K562 (cell line): ENCODE measurements at regions not wholly inside any gene's neighbourhood (a gene's known extent, or its start where the extent isn't known, plus 50 kb on each side); places are given as distances from the start of the nearest gene placed in this dataset.

Source experiments
- ATAC-seq: fragments of 200-7000 bp; cut with Tn5 transposase; 3 replicates; pipeline ENCODE4 v1.9.1; 2020; ENCODE audit warnings: moderate library complexity
- BruUV-seq: library from RNA; stranded (reverse); fragments of 400-500 nt; replicated peaks from 2 replicates; lab custom pipeline; 2021; lab: Mats Ljungman, UMichigan
- CTCF ChIA-PET: fragments of 300-600 bp; formaldehyde crosslinking; extraction: SDS; loops from one replicate; lab custom pipeline; 2021; ENCODE audit warnings: low intra/inter-chr PET ratio; lab: Yijun Ruan, JAX
- POLR2A ChIA-PET: fragments of 300-600, 350-650 bp; sonication (Branson Sonifier 250); formaldehyde crosslinking; extraction: SDS; loops from one replicate; lab custom pipeline; 2021; ENCODE audit warnings: antibody characterized with exemption, inconsistent platforms; lab: Yijun Ruan, JAX
- DNase-seq, 4 experiments: peaks; one replicate each; pipeline versions ENCODE4 v3.0.0 to v3.0.0-alpha.2; 2011 to 2018; ENCODE audit warnings: low spot score in 3 of 4, mixed read lengths in 3 of 4; ENCODE audit errors: extremely low read depth in 1 of 4
- FAIRE-seq: peaks from 2 replicates; lab custom pipeline; 2011; peaks lifted over from hg19 to GRCh38; lab: Jason Lieb, UNC
- H2AFZ ChIP-seq: 2 replicates; pipeline ENCODE4 v1.6.0; 2011; ENCODE audit warnings: low read depth, low read length, control low read depth, inconsistent platforms
- H3K27ac ChIP-seq: fragments of 200-600 bp; 3 replicates; pipeline ENCODE4 v1.8.0; 2011; ENCODE audit warnings: low read depth, mild to moderate bottlenecking, control low read depth, inconsistent platforms, low read length, moderate library complexity, mixed read lengths; ENCODE audit errors: extremely low read depth
- H3K27me3 ChIP-seq, 2 experiments: fragments of 300-600 bp in 1 of 2; 2 replicates in 1 of 2; 3 replicates in 1 of 2; pipeline versions ENCODE4 v1.6.0 to v1.8.0; 2011; ENCODE audit warnings: inconsistent platforms in 2 of 2, low read length in 2 of 2, mild to moderate bottlenecking in 1 of 2, mixed read lengths in 1 of 2, moderate library complexity in 1 of 2; ENCODE audit not compliant: control insufficient read depth in 2 of 2, insufficient read depth in 2 of 2
- H3K36me3 ChIP-seq: fragments of 300-600 bp; 3 replicates; pipeline ENCODE4 v1.8.0; 2011; ENCODE audit warnings: mild to moderate bottlenecking, low read length, inconsistent platforms; ENCODE audit not compliant: control insufficient read depth, insufficient read depth
- H3K4me1 ChIP-seq, 2 experiments: fragments of 200-600 bp in 1 of 2; replicated peaks in 1 of 2; 2 replicates in 1 of 2; 3 replicates in 1 of 2; pipeline versions ENCODE4 v1.5.1 to v1.8.0; 2011; ENCODE audit warnings: inconsistent platforms in 2 of 2, low read length in 2 of 2, mild to moderate bottlenecking in 1 of 2, mixed read lengths in 1 of 2, moderate library complexity in 1 of 2; ENCODE audit not compliant: control insufficient read depth in 2 of 2, insufficient read depth in 2 of 2
- H3K4me2 ChIP-seq: 2 replicates; pipeline ENCODE4 v1.6.1; 2011; ENCODE audit warnings: low read length, control low read depth, inconsistent platforms, mixed read lengths; ENCODE audit not compliant: insufficient read depth
- H3K4me3 ChIP-seq: fragments of 200-600 bp; sonication (generic), shearing (Covaris generic); 2 replicates; pipeline ENCODE4 v1.5.1; 2016; ENCODE audit warnings: control low read depth, inconsistent platforms
- H3K79me2 ChIP-seq: fragments of 200-600 bp; 3 replicates; pipeline ENCODE4 v1.8.0; 2011; ENCODE audit warnings: low read length, inconsistent platforms; ENCODE audit not compliant: control insufficient read depth, insufficient read depth
- H3K9ac ChIP-seq, 2 experiments: 2 replicates each; pipeline versions ENCODE4 v1.6.0 to v1.6.1; 2011; ENCODE audit warnings: low read depth in 2 of 2, low read length in 2 of 2, control low read depth in 1 of 2, inconsistent platforms in 1 of 2, mild to moderate bottlenecking in 1 of 2, mixed read lengths in 1 of 2; ENCODE audit not compliant: insufficient read depth in 1 of 2
- H3K9me1 ChIP-seq: one replicate; pipeline ENCODE4 v1.6.0; 2011; ENCODE audit warnings: inconsistent platforms, mild to moderate bottlenecking, low read length, moderate library complexity; ENCODE audit not compliant: control insufficient read depth, insufficient read depth
- H3K9me3 ChIP-seq: replicated peaks from 2 replicates; pipeline ENCODE4 v1.5.1; 2011; ENCODE audit warnings: low read depth, low read length, inconsistent platforms; ENCODE audit not compliant: control insufficient read depth, insufficient read depth
- H4K20me1 ChIP-seq: replicated peaks from 2 replicates; pipeline ENCODE4 v1.6.1; 2011; ENCODE audit warnings: low read length, inconsistent platforms, mixed read lengths; ENCODE audit not compliant: control insufficient read depth, insufficient read depth
- FOXA3 ChIP-seq, 2 experiments: fragments of 450-650 bp in 1 of 2; sonication (generic) in 1 of 2; formaldehyde crosslinking; IDR thresholded peaks in 1 of 2; conservative IDR thresholded peaks in 1 of 2; 2 replicates each; pipeline versions ENCODE4 v1.4.0 to v1.8.0; 2020 to 2022; ENCODE audit warnings: mild to moderate bottlenecking in 2 of 2, missing genetic modification reagents in 1 of 2
- JUNB ChIP-seq: fragments of 450-650 bp; formaldehyde crosslinking; conservative IDR thresholded peaks from 2 replicates; pipeline ENCODE4 v1.4.0; 2020; ENCODE audit warnings: mild to moderate bottlenecking
- KLF13 ChIP-seq: fragments of 450-650 bp; IDR thresholded peaks from 2 replicates; pipeline ENCODE4 v1.6.1; 2016; ENCODE audit warnings: missing genetic modification characterization, low read depth, mild to moderate bottlenecking, missing compliant biosample characterization, moderate library complexity, borderline replicate concordance
- MECOM ChIP-seq: fragments of 250-450 bp; sonication (Bioruptor Pico); IDR thresholded peaks from 2 replicates; pipeline ENCODE4 v1.8.0; 2022; ENCODE audit warnings: inconsistent platforms
- NR2C1 ChIP-seq, 2 experiments: fragments of 450-650 bp; IDR thresholded peaks; 2 replicates each; pipeline ENCODE4 v1.6.1; 2017; ENCODE audit warnings: mild to moderate bottlenecking in 2 of 2, antibody characterized with exemption in 1 of 2, inconsistent platforms in 1 of 2, missing compliant biosample characterization in 1 of 2, missing genetic modification characterization in 1 of 2
- NUFIP1 ChIP-seq: fragments of 450-650 bp; IDR thresholded peaks from 2 replicates; pipeline ENCODE4 v1.6.1; 2018; ENCODE audit not compliant: partially characterized antibody
- RHOXF2B ChIP-seq: fragments of 250-450 bp; sonication (Bioruptor Pico); conservative IDR thresholded peaks from 2 replicates; pipeline ENCODE4 v1.5.1; 2021
- SRSF7 ChIP-seq: fragments of 200-400 bp; formaldehyde crosslinking; optimal IDR thresholded peaks from 2 replicates; pipeline ENCODE3; 2017; ENCODE audit warnings: mild to moderate bottlenecking, low read depth, low read length
- U2AF2 ChIP-seq: fragments of 200-400 bp; formaldehyde crosslinking; optimal IDR thresholded peaks from 2 replicates; pipeline ENCODE3; 2017; ENCODE audit warnings: low read depth, mild to moderate bottlenecking, low read length
- ZNF584 ChIP-seq: fragments of 200-800 bp; sonication (Bioruptor generic); IDR thresholded peaks from 2 replicates; pipeline ENCODE4 v1.6.1; 2016; ENCODE audit warnings: low read depth, mild to moderate bottlenecking, missing genetic modification characterization, missing compliant biosample characterization
- ZNF586 ChIP-seq: fragments of 450-650 bp; formaldehyde crosslinking; conservative IDR thresholded peaks from 2 replicates; pipeline ENCODE4 v1.4.0; 2020; ENCODE audit warnings: mild to moderate bottlenecking, moderate library complexity
- ZNF696 ChIP-seq: fragments of 250-450 bp; sonication (Bioruptor Pico); conservative IDR thresholded peaks from 2 replicates; pipeline ENCODE4 v1.4.0; 2020; ENCODE audit warnings: mild to moderate bottlenecking, moderate library complexity
- WGBS: fragments of 100-300 bp; shearing (Covaris generic); methylation state at CpG from one replicate; pipeline ENCODE4 v1.1.6; 2016; ENCODE audit warnings: low coverage, mixed read lengths; ENCODE audit not compliant: insufficient coverage; ENCODE audit errors: missing lambda C conversion rate; 5-methylcytosine and 5-hydroxymethylcytosine counted together
- in situ Hi-C: fragments of 300-500 bp; cut with MboI; formaldehyde crosslinking; loops from 4 replicates; pipeline ENCODE4 v1.15.0; 2018; ENCODE audit warnings: inconsistent platforms, mixed read lengths
- intact Hi-C: fragments of 100-400 bp; cut with micrococcal nuclease; formaldehyde crosslinking; loops from 2 replicates; pipeline ENCODE4 v1.14.2; 2022
- TF ChIP-seq, protein P1 (sequence below): sonication (generic); formaldehyde crosslinking; IDR thresholded peaks from 2 replicates; pipeline ENCODE4 v1.8.1; 2023; ENCODE audit warnings: mild to moderate bottlenecking, missing genetic modification reagents
- TF ChIP-seq, protein P2 (sequence below): fragments of 250-450 bp; sonication (Bioruptor Pico); IDR thresholded peaks from 2 replicates; pipeline ENCODE4 v1.5.0; 2021

DNA sequence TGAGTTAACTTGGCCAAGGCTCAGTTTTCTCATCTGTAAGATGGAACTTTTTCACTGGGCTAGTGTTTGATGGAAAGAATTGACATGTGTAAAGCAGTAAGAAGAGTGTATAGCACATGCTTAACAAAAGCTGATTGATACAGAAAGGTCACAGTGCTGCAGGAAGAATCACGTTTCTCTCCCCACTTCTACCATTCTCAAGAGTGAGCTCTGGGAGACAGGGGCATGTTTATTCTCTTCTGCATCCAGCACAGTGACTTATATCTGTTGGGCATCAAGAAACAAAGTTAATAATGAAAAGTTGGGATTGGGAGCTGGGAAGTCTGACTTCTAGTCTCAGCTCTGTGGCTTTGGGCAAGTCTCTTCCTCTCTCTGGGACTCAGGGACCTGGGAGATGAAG is 55.3 kb downstream of the IRX3 start:
- no peak overlapping the region for H3K9ac ChIP-seq
- H3K79me2 ChIP-seq: no peaks in the 10 kb centered on the region
- 0% methylated on average over 1 of the region's 1 CpG for WGBS
- no TSS peak for BruUV-seq
- H4K20me1 ChIP-seq: no peaks in the 10 kb centered on the region
- H3K36me3 ChIP-seq: no peaks in the 10 kb centered on the region
- H3K9me3 ChIP-seq: no peaks in the 10 kb centered on the region
- H3K4me2 ChIP-seq: no peak overlapping the region
- in situ Hi-C loops: no loop called here
- TF ChIP-seq, protein P1, sequence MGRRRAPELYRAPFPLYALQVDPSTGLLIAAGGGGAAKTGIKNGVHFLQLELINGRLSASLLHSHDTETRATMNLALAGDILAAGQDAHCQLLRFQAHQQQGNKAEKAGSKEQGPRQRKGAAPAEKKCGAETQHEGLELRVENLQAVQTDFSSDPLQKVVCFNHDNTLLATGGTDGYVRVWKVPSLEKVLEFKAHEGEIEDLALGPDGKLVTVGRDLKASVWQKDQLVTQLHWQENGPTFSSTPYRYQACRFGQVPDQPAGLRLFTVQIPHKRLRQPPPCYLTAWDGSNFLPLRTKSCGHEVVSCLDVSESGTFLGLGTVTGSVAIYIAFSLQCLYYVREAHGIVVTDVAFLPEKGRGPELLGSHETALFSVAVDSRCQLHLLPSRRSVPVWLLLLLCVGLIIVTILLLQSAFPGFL (CRISPR knock-in tag): no peak
- no peak for TF ChIP-seq ZNF696 (CRISPR knock-in tag)
- FAIRE-seq (no peak), DNase-seq (no peak), ATAC-seq (no peak)
- no peak overlapping the region for H3K27ac ChIP-seq
- no peak overlapping the region for H3K4me3 ChIP-seq
- POLR2A ChIA-PET: interaction anchor here (0.7 kb wide), 1 partner anchor 277 kb away, joined by 3 read pairs; no protein-coding TSS in a partner anchor
- no peaks in the 10 kb centered on the region for H3K9me1 ChIP-seq
- H2AFZ ChIP-seq: no peak overlapping the region
- intact Hi-C loops: no loop called here
- H3K27me3 ChIP-seq: no peaks in the 10 kb centered on the region
- CTCF ChIA-PET: no interaction called here
- H3K4me1 ChIP-seq: no peaks in the 10 kb centered on the region

DNA sequence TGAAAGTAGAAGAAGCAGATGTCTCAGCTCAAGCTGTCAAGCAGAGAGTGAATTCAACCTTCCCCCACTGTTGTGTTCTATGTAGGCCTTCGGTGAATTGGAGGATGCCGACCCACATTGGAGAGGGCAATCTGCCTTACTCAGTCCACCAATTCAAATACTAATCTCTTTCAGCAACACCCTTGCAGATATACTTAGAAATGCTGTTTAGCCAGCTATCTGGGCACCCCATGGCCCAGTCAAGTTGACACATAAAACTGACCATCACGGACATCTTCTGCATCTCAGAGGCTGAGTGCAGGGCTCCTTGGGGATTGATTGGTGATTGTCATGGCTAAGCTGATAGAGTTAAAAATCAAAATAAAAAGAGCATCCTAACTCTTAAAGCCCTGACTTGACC is 58.3 kb downstream of the IRX3 start:
- Histone ChIP-seq H3K79me2 (no peaks in the 10 kb centered on the region), H3K4me3 (no peak overlapping the region), H4K20me1 (no peaks in the 10 kb centered on the region), H3K4me1 (no peaks in the 10 kb centered on the region), H3K27me3 (no peaks in the 10 kb centered on the region; a peak in 1 of 5 replicates), H3K9me3 (no peaks in the 10 kb centered on the region), H3K9me1 (no peaks in the 10 kb centered on the region), H3K27ac (no peak overlapping the region), H3K36me3 (no peaks in the 10 kb centered on the region), H3K9ac (no peak overlapping the region), H2AFZ (no peak overlapping the region), H3K4me2 (no peak overlapping the region)
- ChIA-PET POLR2A (interaction anchor here (0.7 kb wide), 1 partner anchor 1849 kb away, joined by 3 read pairs; no protein-coding TSS in a partner anchor), CTCF (no interaction called here)
- intact Hi-C loops: no loop called here
- ATAC-seq (no peak), FAIRE-seq (no peak), DNase-seq (no peak)
- 0% methylated on average over 3 of the region's 3 CpGs for WGBS
- BruUV-seq: no TSS peak
- in situ Hi-C loops: no loop called here
- no peak for TF ChIP-seq FOXA3 (CRISPR knock-in tag; conservative IDR thresholded peaks at IDR 0.05 in 1 of 2, IDR thresholded peaks at IDR 0.05 in 1 of 2)
- no peak for TF ChIP-seq U2AF2
- no peak for TF ChIP-seq NUFIP1
- TF ChIP-seq KLF13 (tag): no peak
- no peak for TF ChIP-seq NR2C1 (IDR thresholded peaks at IDR 0.05)
- no peak for TF ChIP-seq NR2C1 (tag; IDR thresholded peaks at IDR 0.05)
- TF ChIP-seq ZNF584: no peak
- no peak for TF ChIP-seq MECOM (CRISPR knock-in tag)
- TF ChIP-seq JUNB (CRISPR knock-in tag): no peak
- no peak for TF ChIP-seq RHOXF2B (CRISPR knock-in tag)
- TF ChIP-seq, protein P2, sequence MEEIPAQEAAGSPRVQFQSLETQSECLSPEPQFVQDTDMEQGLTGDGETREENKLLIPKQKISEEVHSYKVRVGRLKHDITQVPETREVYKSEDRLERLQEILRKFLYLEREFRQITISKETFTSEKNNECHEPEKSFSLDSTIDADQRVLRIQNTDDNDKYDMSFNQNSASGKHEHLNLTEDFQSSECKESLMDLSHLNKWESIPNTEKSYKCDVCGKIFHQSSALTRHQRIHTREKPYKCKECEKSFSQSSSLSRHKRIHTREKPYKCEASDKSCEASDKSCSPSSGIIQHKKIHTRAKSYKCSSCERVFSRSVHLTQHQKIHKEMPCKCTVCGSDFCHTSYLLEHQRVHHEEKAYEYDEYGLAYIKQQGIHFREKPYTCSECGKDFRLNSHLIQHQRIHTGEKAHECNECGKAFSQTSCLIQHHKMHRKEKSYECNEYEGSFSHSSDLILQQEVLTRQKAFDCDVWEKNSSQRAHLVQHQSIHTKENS (CRISPR knock-in tag): no peak
- TF ChIP-seq ZNF586: no peak
- no peak for TF ChIP-seq SRSF7
